Lower leg skin (tissue), 4 donors: ENCODE measurements at regions not wholly inside any gene's neighbourhood (a gene's known extent, or its start where the extent isn't known, plus 50 kb on each side); places are given as distances from the start of the nearest gene placed in this dataset.

Source experiments
- DNase-seq, 2 donors: peaks; one replicate each; pipeline ENCODE4 v3.0.0-alpha.2; 2019; ENCODE audit warnings: low spot score in 2 of 2
- H3K4me3 ChIP-seq: fragments of 200-600 bp; sonication (generic); 2 replicates; pipeline ENCODE4 v1.5.1; 2017; ENCODE audit warnings: mild to moderate bottlenecking, low read depth; ENCODE audit not compliant: poor library complexity, severe bottlenecking
- POLR2A ChIP-seq, 2 donors: fragments of 450-650 bp; IDR thresholded peaks; one replicate each; pipeline ENCODE4 v1.6.1; 2016 to 2017; ENCODE audit warnings: antibody characterized with exemption in 2 of 2, mild to moderate bottlenecking in 1 of 2, moderate library complexity in 1 of 2
- WGBS, 2 donors: methylation state at CpG; one replicate each; pipeline ENCODE4 v1.1.5; 2018; 5-methylcytosine and 5-hydroxymethylcytosine counted together
- intact Hi-C: fragments of 100-400 bp; cut with DNase I; formaldehyde crosslinking; loops from one replicate; pipeline ENCODE4 v1.15.0; 2023; ENCODE audit warnings: low total_unique reads
- TF ChIP-seq, protein P1 (sequence below), 3 donors: fragments of 450-650 bp; IDR thresholded peaks; one replicate each; pipeline ENCODE4 v1.5.1; 2016; ENCODE audit warnings: antibody characterized with exemption in 3 of 3, mild to moderate bottlenecking in 3 of 3, moderate library complexity in 2 of 3

- WGBS, 2 donors, result 93 to 98% methylated on average over 2 of the region's 2 CpGs
- TF ChIP-seq, protein P1, sequence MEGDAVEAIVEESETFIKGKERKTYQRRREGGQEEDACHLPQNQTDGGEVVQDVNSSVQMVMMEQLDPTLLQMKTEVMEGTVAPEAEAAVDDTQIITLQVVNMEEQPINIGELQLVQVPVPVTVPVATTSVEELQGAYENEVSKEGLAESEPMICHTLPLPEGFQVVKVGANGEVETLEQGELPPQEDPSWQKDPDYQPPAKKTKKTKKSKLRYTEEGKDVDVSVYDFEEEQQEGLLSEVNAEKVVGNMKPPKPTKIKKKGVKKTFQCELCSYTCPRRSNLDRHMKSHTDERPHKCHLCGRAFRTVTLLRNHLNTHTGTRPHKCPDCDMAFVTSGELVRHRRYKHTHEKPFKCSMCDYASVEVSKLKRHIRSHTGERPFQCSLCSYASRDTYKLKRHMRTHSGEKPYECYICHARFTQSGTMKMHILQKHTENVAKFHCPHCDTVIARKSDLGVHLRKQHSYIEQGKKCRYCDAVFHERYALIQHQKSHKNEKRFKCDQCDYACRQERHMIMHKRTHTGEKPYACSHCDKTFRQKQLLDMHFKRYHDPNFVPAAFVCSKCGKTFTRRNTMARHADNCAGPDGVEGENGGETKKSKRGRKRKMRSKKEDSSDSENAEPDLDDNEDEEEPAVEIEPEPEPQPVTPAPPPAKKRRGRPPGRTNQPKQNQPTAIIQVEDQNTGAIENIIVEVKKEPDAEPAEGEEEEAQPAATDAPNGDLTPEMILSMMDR (IDR thresholded peaks at IDR 0.05), result no peak
- TF ChIP-seq POLR2A (IDR thresholded peaks at IDR 0.05), result no peak
- no peak overlapping the region for H3K4me3 ChIP-seq
- DNase-seq, result no peak
- intact Hi-C loops, result no loop called here
These were observed 240.0 kb downstream of the REEP3 start for GRCh38 chr10:63761243-63761642.

- DNase-seq, result no peak
- no peak overlapping the region for H3K4me3 ChIP-seq
- WGBS, 2 donors, result 87 to 90% methylated on average over 2 of the region's 2 CpGs
- intact Hi-C loops, result no loop called here
- TF ChIP-seq, protein P1 (IDR thresholded peaks at IDR 0.05), result no peak
- TF ChIP-seq POLR2A (IDR thresholded peaks at IDR 0.05), result no peak
These were observed 242.5 kb downstream of the REEP3 start for GRCh38 chr10:63763744-63764143.

DNA sequence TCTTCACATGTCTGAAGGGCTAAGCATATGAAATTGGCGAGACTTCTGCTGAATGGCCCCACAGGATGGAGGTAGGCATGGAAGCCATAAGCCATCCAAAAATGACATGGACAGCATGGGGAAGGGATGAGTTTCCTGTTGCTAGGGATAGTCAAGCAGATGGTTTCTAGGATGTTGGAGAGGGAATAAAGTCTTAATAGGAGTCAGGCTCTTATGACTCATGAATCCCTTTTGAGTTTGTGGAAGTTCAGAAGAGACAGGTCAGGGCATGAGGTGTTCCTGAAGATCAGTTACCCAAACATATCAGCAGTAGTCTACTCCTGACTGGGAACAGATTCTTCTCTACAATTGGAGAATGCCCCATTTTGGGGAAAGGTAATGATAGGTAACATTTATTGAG is 243.9 kb downstream of the REEP3 start:
- TF ChIP-seq POLR2A (IDR thresholded peaks at IDR 0.05), result no peak
- TF ChIP-seq, protein P1 (IDR thresholded peaks at IDR 0.05), result no peak
- 91 to 100% methylated on average over 1 of the region's 1 CpG for WGBS, 2 donors
- no peak for DNase-seq
- H3K4me3 ChIP-seq, result no peak overlapping the region
- intact Hi-C loops, result no loop called here

DNA sequence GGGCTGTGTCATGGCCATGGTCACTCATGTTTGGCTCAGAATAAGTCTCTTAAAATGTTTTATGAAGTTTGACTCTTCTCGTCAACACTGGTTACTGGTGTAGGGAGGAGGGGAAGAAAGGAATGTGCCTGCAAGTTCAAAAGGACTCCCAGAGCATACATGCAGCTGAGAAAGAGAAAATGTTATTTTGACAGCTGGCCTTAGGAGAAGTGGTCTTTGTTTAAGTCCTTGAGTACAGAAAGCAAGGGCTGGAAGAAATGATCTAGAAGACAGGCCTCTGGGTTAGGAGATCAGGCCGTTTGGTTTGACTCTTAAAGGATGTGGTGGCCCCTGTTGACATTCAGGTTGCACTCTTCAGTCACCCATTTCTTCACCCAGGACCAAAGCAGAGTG is 245.5 kb downstream of the REEP3 start:
- no peak for DNase-seq
- intact Hi-C loops, result no loop called here
- TF ChIP-seq, protein P1 (IDR thresholded peaks at IDR 0.05), result no peak
- no peak for TF ChIP-seq POLR2A (IDR thresholded peaks at IDR 0.05)
- no peak overlapping the region for H3K4me3 ChIP-seq
- WGBS, 2 donors, result 59 to 66% methylated on average over 2 of the region's 2 CpGs

DNA sequence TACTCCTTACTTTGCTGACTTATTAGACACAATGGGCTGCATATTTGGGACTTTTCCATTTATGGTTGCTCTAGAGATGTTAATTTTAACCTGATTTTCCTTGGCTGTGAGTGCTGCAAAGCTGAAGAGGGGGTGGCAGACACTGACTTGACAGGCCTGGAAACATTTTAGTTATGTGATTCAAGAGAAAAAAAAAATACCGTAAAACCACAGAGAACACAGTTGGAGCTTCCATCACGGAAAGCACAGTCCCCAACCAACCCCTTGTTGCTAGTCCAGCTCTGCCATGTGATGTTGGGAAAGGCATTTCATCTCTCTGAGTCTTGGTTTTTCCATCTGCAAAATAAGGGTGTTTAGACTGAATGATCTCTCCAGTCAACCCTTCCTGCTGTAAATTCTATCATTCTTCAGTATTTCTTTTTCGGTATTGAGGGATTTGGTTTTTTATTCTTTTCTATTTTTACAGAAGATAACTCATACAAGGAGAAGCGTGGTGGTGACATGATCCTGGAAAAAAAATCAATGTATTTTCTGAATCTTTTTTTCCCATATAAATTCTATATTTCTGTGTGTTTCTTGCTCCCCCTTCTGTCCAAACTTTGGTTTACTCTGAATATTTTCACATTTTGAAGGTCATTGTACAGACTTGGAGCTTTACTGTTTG is 246.1 kb downstream of the REEP3 start:
- 51 to 54% methylated on average over 4 of the region's 4 CpGs for WGBS, 2 donors
- H3K4me3 ChIP-seq, result no peak overlapping the region
- intact Hi-C loops, result no loop called here
- TF ChIP-seq, protein P1 (IDR thresholded peaks at IDR 0.05), result no peak
- no peak for TF ChIP-seq POLR2A (IDR thresholded peaks at IDR 0.05)
- peak in 1 of 2 donors; percentile 29 for DNase-seq

DNA sequence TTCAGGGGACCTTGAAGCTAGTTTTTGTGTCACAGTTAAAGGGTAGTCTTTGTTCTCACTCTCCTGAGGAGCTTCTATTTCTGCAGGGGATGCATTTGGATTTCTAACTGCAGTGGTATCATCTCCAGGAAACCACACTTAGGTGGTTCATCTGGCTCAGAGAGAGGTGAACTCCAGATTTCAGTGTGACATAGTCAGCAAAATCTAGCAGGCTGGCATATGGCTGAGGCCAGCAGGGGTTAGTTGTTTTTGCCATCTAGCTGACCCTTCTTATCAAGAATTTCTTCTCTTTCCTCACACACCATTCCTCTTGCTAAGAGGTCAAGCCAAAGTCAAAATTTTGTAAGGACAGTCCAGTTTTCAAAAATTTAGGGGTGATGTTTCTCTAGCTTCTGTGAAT is 248.2 kb downstream of the REEP3 start:
- H3K4me3 ChIP-seq, result no peak overlapping the region
- TF ChIP-seq, protein P1 (IDR thresholded peaks at IDR 0.05), result no peak
- intact Hi-C loops, result no loop called here
- DNase-seq, result no peak
